ENCODE measurements at regions not wholly inside any gene's neighbourhood (a gene's known extent, or its start where the extent isn't known, plus 50 kb on each side); places are given as distances from the start of the nearest gene placed in this dataset.

GRCh38 chr16:85419503-85420408, 193.4 kb upstream of the GSE1 start:
- TF ChIP-seq CTCF (conservative IDR thresholded peaks at IDR 0.05), result no peak
- TF ChIP-seq ZFX (IDR thresholded peaks at IDR 0.05), result no peak

Data from C4-2B (cell line).